Sigmoid colon (tissue), 4 donors: ENCODE measurements at regions not wholly inside any gene's neighbourhood (a gene's known extent, or its start where the extent isn't known, plus 50 kb on each side); places are given as distances from the start of the nearest gene placed in this dataset.

Source experiments
- EP300 ChIP-seq, 4 donors: sonication (generic); formaldehyde crosslinking; IDR thresholded peaks; one replicate each; pipeline ENCODE4 v1.6.1; 2017; ENCODE audit warnings: antibody characterized with exemption in 4 of 4
- POLR2A ChIP-seq, 2 donors: fragments of 450-650 bp; IDR thresholded peaks; one replicate each; pipeline ENCODE4 v1.6.1; 2016; ENCODE audit warnings: antibody characterized with exemption in 2 of 2, mild to moderate bottlenecking in 2 of 2, moderate library complexity in 2 of 2
- TF ChIP-seq, protein P1 (sequence below), 4 experiments: fragments of 450-650 bp in 3 of 4; fragments of 200-600 bp in 1 of 4; IDR thresholded peaks; one replicate each; pipeline ENCODE4 v1.5.1; 2016 to 2019; ENCODE audit warnings: antibody characterized with exemption in 4 of 4, mild to moderate bottlenecking in 3 of 4, moderate library complexity in 2 of 4

DNA sequence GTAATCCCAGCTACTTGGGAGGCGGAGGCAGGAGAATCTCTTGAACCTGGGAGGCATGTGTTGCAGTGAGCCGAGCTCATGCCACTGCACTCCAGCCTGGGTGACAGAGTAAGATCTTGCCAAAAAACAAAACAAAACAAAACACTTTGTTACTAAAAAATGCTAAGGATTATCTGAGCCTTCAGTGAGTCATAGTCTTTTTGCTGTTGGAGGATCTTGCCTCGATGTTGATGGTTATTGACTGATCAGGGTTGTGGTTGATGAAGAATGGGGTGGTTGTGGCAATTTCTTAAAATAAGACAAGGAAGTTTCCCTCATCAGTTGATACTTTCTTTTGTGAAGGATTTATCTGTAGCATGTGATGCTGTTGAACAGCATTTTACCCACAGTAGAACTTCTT, 196.8 kb upstream of the HDDC2 start:
- TF ChIP-seq POLR2A (IDR thresholded peaks at IDR 0.05) = no peak
- TF ChIP-seq, protein P1, sequence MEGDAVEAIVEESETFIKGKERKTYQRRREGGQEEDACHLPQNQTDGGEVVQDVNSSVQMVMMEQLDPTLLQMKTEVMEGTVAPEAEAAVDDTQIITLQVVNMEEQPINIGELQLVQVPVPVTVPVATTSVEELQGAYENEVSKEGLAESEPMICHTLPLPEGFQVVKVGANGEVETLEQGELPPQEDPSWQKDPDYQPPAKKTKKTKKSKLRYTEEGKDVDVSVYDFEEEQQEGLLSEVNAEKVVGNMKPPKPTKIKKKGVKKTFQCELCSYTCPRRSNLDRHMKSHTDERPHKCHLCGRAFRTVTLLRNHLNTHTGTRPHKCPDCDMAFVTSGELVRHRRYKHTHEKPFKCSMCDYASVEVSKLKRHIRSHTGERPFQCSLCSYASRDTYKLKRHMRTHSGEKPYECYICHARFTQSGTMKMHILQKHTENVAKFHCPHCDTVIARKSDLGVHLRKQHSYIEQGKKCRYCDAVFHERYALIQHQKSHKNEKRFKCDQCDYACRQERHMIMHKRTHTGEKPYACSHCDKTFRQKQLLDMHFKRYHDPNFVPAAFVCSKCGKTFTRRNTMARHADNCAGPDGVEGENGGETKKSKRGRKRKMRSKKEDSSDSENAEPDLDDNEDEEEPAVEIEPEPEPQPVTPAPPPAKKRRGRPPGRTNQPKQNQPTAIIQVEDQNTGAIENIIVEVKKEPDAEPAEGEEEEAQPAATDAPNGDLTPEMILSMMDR (IDR thresholded peaks at IDR 0.05) = no peak
- no peak for TF ChIP-seq EP300 (IDR thresholded peaks at IDR 0.05)
